Progenitor cell of endocrine pancreas (in vitro differentiated cells): ENCODE measurements at regions not wholly inside any gene's neighbourhood (a gene's known extent, or its start where the extent isn't known, plus 50 kb on each side); places are given as distances from the start of the nearest gene placed in this dataset.

ENCODE experiments used
- DNase-seq: peaks from one replicate; pipeline ENCODE4 v3.0.0; 2021; ENCODE audit warnings: low spot score; ENCODE audit not compliant: unreplicated experiment
- H3K27ac Mint-ChIP-seq: 2 replicates; pipeline ENCODE4 v1.8.0; 2021; ENCODE audit warnings: mild to moderate bottlenecking, moderate library complexity, mixed read lengths
- H3K27me3 Mint-ChIP-seq: 2 replicates; pipeline ENCODE4 v1.8.0; 2021; ENCODE audit warnings: mixed read lengths
- H3K36me3 Mint-ChIP-seq: 2 replicates; pipeline ENCODE4 v1.8.0; 2022; ENCODE audit warnings: mixed read lengths; ENCODE audit not compliant: insufficient read depth
- H3K4me1 Mint-ChIP-seq: 2 replicates; pipeline ENCODE4 v1.8.0; 2021; ENCODE audit warnings: low read depth, mixed read lengths
- H3K4me3 Mint-ChIP-seq: 2 replicates; pipeline ENCODE4 v1.8.0; 2021; ENCODE audit warnings: low read depth, mild to moderate bottlenecking, moderate library complexity, mixed read lengths
- H3K9me3 Mint-ChIP-seq: 2 replicates; pipeline ENCODE4 v1.8.0; 2021; ENCODE audit warnings: low read depth, mixed read lengths
- CTCF ChIP-seq: fragments of 200-600 bp; sonication (generic); IDR thresholded peaks from one replicate; pipeline ENCODE4 v1.5.0; 2021; ENCODE audit warnings: antibody characterized with exemption, mild to moderate bottlenecking; ENCODE audit not compliant: unreplicated experiment

GRCh38 chr12:16437281-16437816 is 89.9 kb downstream of the MGST1 start:
- Mint-ChIP-seq H3K27ac (no peak overlapping the region), H3K4me3 (no peak overlapping the region), H3K9me3 (peaks cover 13% of the 10 kb centered on the region), H3K27me3 (no peaks in the 10 kb centered on the region), H3K36me3 (no peaks in the 10 kb centered on the region), H3K4me1 (peaks cover 6% of the 10 kb centered on the region)
- no peak for DNase-seq
- TF ChIP-seq CTCF = no peak

GRCh38 chr12:16437926-16438325 is 90.5 kb downstream of the MGST1 start:
- Mint-ChIP-seq H3K27me3 (no peaks in the 10 kb centered on the region), H3K27ac (no peak overlapping the region), H3K4me3 (no peak overlapping the region), H3K4me1 (peaks cover 6% of the 10 kb centered on the region), H3K36me3 (peaks cover 2% of the 10 kb centered on the region), H3K9me3 (peaks cover 16% of the 10 kb centered on the region)
- no peak for DNase-seq
- TF ChIP-seq CTCF = no peak

- H3K27me3 Mint-ChIP-seq = no peaks in the 10 kb centered on the region
- H3K4me3 Mint-ChIP-seq = no peak overlapping the region
- TF ChIP-seq CTCF = no peak
- DNase-seq = no peak
- peaks cover 4% of the 10 kb centered on the region for H3K4me1 Mint-ChIP-seq
- H3K27ac Mint-ChIP-seq = no peak overlapping the region
- no peaks in the 10 kb centered on the region for H3K36me3 Mint-ChIP-seq
- no peaks in the 10 kb centered on the region for H3K9me3 Mint-ChIP-seq
Observed at GRCh38 chr12:16449459-16449858, 102.0 kb downstream of the MGST1 start.

GRCh38 chr12:16453319-16453718 is 105.9 kb downstream of the MGST1 start:
- Mint-ChIP-seq H3K4me1 (peaks cover 4% of the 10 kb centered on the region), H3K27me3 (no peaks in the 10 kb centered on the region), H3K4me3 (no peak overlapping the region), H3K27ac (no peak overlapping the region), H3K9me3 (no peaks in the 10 kb centered on the region), H3K36me3 (no peaks in the 10 kb centered on the region)
- no peak for TF ChIP-seq CTCF
- DNase-seq = no peak

- Mint-ChIP-seq H3K27ac (no peak overlapping the region), H3K4me1 (peaks cover 4% of the 10 kb centered on the region), H3K9me3 (no peaks in the 10 kb centered on the region), H3K36me3 (no peaks in the 10 kb centered on the region), H3K27me3 (no peaks in the 10 kb centered on the region), H3K4me3 (no peak overlapping the region)
- TF ChIP-seq CTCF = no peak
- DNase-seq = no peak
Observed at GRCh38 chr12:16454481-16454880, 107.0 kb downstream of the MGST1 start.
